Ovary (tissue), 7 donors: ENCODE measurements at regions not wholly inside any gene's neighbourhood (a gene's known extent, or its start where the extent isn't known, plus 50 kb on each side); places are given as distances from the start of the nearest gene placed in this dataset.

ENCODE experiments used
- DNase-seq, 5 donors: peaks; one replicate each; pipeline ENCODE4 v3.0.0-alpha.2; 2019 to 2020
- H3K27ac ChIP-seq, 2 donors: fragments of 200-600 bp; one replicate each; pipeline versions ENCODE4 v1.5.1 to v1.8.0; 2019 to 2022
- H3K27me3 ChIP-seq: fragments of 200-600 bp; one replicate; pipeline ENCODE4 v1.8.0; 2022
- H3K36me3 ChIP-seq: fragments of 200-600 bp; sonication (generic); one replicate; pipeline ENCODE4 v1.5.1; 2019
- H3K4me1 ChIP-seq: one replicate; pipeline ENCODE4 v1.8.1; 2013; ENCODE audit warnings: mild to moderate bottlenecking, moderate library complexity; ENCODE audit not compliant: insufficient read depth
- H3K4me3 ChIP-seq: fragments of 200-600 bp; sonication (generic); one replicate; pipeline ENCODE4 v1.5.1; 2017
- H3K9me3 ChIP-seq, 2 donors: fragments of 200-600 bp in 1 of 2; sonication (generic) in 1 of 2; one replicate each; pipeline versions ENCODE4 v1.5.1 to v1.8.1; 2013 to 2019; ENCODE audit warnings: mild to moderate bottlenecking in 1 of 2, moderate library complexity in 1 of 2
- EP300 ChIP-seq: sonication (generic); formaldehyde crosslinking; IDR thresholded peaks from one replicate; pipeline ENCODE4 v1.6.1; 2017; ENCODE audit warnings: antibody characterized with exemption
- POLR2A ChIP-seq: fragments of 450-650 bp; IDR thresholded peaks from one replicate; pipeline ENCODE4 v1.6.1; 2017; ENCODE audit warnings: antibody characterized with exemption, mild to moderate bottlenecking, moderate library complexity
- WGBS, 3 donors: extraction: QIAGEN DNeasy Blood & Tissue Kit in 1 of 3; methylation state at CpG; one replicate each; pipeline versions ENCODE4 v1.1.5 to v1.1.7; 2013 to 2017; 5-methylcytosine and 5-hydroxymethylcytosine counted together
- intact Hi-C, 4 donors: fragments of 100-400 bp; cut with DNase I; formaldehyde crosslinking; loops; one replicate each; pipeline versions ENCODE4 v1.11.0 to v1.15.1; 2022 to 2023
- TF ChIP-seq, protein P1 (sequence below), 3 donors: fragments of 450-650 bp in 2 of 3; fragments of 200-600 bp in 1 of 3; IDR thresholded peaks; one replicate each; pipeline versions ENCODE4 v1.5.1 to v1.8.0; 2016 to 2022; ENCODE audit warnings: antibody characterized with exemption in 3 of 3, mild to moderate bottlenecking in 1 of 3
- donor health status: DM: no; HTN: no; CAD: no; lungs with moderate emphysema.
- donor health status: DM: no; HTN: no; CAD: no.
- donor health status: Bipolar disorder and iron deficiency.
- donor health status: DM: no; HTN: no; CAD: no.
- donor health status: DM: yes; HTN: yes; CAD: no.

DNA sequence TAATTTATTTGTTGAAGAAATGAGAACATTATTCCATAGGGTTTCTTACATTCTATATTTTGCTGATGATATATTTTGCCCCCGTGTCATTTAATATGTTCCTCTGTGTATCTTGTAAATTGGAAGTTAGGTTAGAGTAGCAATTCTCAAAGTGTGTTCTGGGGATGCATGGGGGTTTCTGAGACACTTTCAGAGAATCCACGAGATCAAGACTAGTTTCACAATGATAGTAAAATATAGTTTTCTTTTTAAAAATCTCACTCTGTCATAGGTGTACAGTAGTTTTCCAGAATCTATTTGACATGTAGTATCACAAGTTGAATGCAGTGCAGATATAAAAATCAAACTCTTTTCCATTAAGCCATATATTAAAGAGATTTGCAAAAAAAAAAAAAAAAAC, 488.6 kb upstream of the SGCD start:
- no peaks in the 10 kb centered on the region for H3K4me1 ChIP-seq
- H3K27me3 ChIP-seq: no peaks in the 10 kb centered on the region
- 86 to 88% (median 87%) methylated on average over 2 of the region's 2 CpGs for WGBS, 3 donors
- H3K9me3 ChIP-seq: no peaks in the 10 kb centered on the region
- no peak for DNase-seq
- H3K27ac ChIP-seq: no peak overlapping the region
- no peaks in the 10 kb centered on the region for H3K36me3 ChIP-seq
- no peak overlapping the region for H3K4me3 ChIP-seq
- intact Hi-C loops: no loop called here
- TF ChIP-seq, protein P1, sequence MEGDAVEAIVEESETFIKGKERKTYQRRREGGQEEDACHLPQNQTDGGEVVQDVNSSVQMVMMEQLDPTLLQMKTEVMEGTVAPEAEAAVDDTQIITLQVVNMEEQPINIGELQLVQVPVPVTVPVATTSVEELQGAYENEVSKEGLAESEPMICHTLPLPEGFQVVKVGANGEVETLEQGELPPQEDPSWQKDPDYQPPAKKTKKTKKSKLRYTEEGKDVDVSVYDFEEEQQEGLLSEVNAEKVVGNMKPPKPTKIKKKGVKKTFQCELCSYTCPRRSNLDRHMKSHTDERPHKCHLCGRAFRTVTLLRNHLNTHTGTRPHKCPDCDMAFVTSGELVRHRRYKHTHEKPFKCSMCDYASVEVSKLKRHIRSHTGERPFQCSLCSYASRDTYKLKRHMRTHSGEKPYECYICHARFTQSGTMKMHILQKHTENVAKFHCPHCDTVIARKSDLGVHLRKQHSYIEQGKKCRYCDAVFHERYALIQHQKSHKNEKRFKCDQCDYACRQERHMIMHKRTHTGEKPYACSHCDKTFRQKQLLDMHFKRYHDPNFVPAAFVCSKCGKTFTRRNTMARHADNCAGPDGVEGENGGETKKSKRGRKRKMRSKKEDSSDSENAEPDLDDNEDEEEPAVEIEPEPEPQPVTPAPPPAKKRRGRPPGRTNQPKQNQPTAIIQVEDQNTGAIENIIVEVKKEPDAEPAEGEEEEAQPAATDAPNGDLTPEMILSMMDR (IDR thresholded peaks at IDR 0.05): no peak
- TF ChIP-seq EP300: no peak
- no peak for TF ChIP-seq POLR2A

DNA sequence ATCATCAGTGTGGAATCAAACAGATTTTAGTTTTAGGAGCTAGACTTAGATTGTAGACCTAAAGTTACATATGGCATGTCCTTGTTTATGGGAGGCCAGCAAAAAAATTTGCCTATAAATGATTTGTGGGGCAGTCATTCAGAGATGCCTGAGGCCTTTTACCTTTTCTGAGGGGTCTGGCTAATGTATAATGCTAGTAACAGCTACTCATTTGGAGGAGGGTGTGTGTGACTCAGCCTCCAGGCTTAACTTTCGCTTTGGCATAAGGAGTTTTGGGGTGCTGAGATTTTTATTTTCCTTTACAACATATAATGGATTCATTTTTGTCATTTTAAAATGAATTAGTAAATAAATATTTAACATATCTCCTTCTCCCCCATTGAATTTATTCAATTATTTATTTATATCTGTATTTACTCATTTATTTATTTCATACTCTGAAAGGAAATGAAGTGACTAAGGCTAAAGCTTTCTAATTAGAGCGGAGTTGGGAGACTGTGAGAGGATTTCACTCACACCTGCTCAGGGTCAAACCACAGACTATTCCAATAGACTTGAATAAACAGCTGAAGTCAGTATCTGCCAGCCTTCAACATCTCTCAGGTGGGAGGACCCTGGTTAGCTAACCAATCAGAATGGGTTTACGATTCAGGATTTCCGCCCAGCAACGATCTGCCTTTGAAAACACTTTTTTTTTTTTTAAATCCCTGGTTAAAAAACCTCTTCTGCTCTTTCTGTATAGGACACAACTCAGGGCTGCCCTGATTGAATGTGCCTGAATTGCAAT, 487.5 kb upstream of the SGCD start:
- Histone ChIP-seq H3K36me3 (no peaks in the 10 kb centered on the region), H3K4me3 (no peak overlapping the region), H3K27ac (no peak overlapping the region), H3K9me3 (no peaks in the 10 kb centered on the region), H3K27me3 (no peaks in the 10 kb centered on the region), H3K4me1 (no peaks in the 10 kb centered on the region)
- no peak for DNase-seq
- WGBS, 3 donors: 75 to 79% (median 77%) methylated on average over 5 of the region's 5 CpGs
- TF ChIP-seq, protein P1 (IDR thresholded peaks at IDR 0.05): no peak
- TF ChIP-seq POLR2A: no peak
- intact Hi-C loops: no loop called here

DNA sequence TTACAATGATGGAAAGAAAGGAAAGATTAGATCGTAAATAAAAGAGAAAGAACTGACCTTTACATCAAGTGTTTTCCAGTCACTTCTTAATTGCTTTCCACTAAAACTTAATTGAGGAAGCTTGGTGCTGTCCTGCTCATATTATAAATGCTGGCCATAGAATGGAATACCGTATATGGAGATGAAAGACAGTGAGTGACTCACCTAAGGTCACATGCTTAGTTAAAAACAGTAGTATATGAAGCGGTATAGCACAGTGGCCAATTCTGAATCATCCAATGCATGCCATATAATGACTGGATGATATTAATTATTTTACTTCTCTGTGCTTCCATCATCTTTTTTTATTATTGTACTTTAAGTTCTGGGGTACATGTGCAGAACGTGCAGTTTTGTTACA, 482.4 kb upstream of the SGCD start:
- no peak overlapping the region for H3K4me3 ChIP-seq
- 87 to 89% (median 87%) methylated on average over 4 of the region's 4 CpGs for WGBS, 3 donors
- DNase-seq: no peak
- TF ChIP-seq, protein P1 (IDR thresholded peaks at IDR 0.05): no peak
- TF ChIP-seq EP300 (no peak), POLR2A (no peak)
- H3K4me1 ChIP-seq: no peaks in the 10 kb centered on the region
- no peaks in the 10 kb centered on the region for H3K36me3 ChIP-seq
- no peaks in the 10 kb centered on the region for H3K9me3 ChIP-seq
- no peak overlapping the region for H3K27ac ChIP-seq
- H3K27me3 ChIP-seq: no peaks in the 10 kb centered on the region
- intact Hi-C loops: no loop called here

DNA sequence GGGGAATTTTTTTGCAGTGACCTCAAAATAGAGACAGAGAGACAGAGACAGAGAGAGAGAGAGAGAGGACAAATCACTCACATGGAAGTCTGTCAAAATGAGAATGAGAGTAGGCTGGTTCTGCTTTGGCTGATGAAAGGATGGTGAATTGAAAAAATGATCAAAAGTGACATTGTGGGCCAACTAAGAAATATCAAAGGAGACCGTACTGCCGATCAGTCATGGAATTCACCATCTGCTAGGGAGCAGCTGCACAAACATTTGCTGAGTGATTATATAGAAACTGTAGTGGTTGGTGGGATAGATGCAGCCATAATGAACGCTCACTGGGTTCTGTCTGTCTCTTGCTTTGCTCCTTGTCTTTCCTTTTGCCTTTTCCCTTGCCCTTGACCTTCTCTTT, 476.6 kb upstream of the SGCD start:
- Histone ChIP-seq H3K4me1 (no peaks in the 10 kb centered on the region), H3K27me3 (no peaks in the 10 kb centered on the region), H3K27ac (no peak overlapping the region), H3K9me3 (no peaks in the 10 kb centered on the region), H3K36me3 (no peaks in the 10 kb centered on the region), H3K4me3 (no peak overlapping the region)
- TF ChIP-seq, protein P1 (IDR thresholded peaks at IDR 0.05): no peak
- TF ChIP-seq POLR2A (no peak), EP300 (no peak)
- 75 to 78% (median 75%) methylated on average over 3 of the region's 3 CpGs for WGBS, 3 donors
- no peak for DNase-seq
- intact Hi-C loops: no loop called here
